NCI-H1092 (cell line): ENCODE measurements at regions not wholly inside any gene's neighbourhood (a gene's known extent, or its start where the extent isn't known, plus 50 kb on each side); places are given as distances from the start of the nearest gene placed in this dataset.
"Not testable (repeated sequence)": the region's sequence is repeated elsewhere in the genome, so short reads cannot be mapped to it uniquely, and the experiment has no call there.

Experiments
- DNase-seq: peaks from one replicate; lab custom pipeline; 2025; lab: John Stamatoyannopoulos, UW

DNA sequence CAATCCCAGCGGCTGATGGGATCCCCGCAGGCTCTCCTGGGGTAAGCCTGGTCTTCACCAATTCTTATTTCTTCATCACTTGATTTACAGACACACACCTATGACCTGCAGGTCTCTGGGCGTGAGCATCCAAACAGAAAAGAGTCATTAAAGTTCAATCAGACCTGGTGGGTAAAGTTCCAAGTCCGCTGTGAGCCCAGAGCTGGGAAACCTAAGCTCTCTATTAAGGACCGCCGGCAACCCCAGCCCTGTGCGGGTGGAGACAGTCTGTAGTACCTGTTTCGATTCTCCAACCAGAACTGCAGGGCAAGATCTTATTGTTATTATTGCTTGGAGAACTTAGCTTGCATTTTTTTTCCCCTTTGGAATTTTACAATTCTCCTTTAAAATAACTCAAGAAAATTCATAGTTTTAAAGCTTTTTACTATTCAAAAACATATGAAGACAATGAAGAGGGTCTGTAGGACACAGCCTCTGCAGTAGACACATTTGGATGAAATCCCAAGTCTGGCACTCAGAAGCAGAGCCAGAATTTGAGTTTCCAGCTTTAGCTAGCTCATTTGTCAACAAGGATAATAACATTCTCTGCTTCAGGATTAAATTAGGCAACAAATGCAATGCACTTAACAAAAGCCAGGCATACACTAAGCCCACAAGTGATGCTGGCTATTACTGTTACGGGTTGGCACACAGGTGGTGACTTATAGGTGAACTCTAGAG, 376.4 kb downstream of the INSIG2 start:
- DNase-seq, result no peak

DNA sequence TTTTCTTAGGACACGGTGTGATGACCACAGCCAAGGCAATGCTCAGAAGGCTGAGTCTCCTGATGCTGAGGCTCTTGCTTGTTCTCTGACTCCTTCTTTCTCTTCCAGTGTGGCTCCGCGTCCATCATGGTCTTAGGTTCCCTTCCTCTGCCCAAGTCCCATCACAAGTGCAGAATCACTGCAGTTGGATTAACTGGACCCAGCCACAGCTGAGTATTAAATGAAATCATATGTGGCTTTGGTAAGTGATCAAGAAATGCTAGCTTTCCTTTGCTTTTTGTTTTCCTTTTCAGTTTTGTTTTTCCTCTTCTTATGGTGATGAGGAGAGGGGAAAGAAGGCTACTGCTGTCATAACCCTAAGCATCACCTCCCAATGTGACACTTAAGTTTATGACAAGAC, 375.8 kb downstream of the INSIG2 start:
- DNase-seq, result no peak

DNA sequence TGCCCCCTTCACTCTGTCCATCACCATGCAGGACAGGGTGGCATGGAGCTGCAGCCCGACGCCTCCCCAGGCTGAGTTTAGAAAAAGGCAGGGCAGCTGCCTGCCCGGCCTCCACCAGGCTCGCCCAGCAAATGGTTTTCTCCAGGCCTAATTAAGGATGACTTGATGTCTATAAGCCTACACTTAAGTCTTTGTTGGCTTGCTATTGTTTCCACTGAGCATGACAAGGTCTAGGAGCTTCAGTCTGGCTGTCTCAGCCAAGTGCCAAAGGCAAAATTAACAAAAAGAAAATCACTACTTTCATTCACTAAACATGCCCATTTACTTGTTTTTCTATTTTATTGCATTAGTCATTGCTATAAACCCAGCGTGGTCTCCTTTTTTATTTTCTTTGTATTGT, 372.2 kb downstream of the INSIG2 start:
- no peak for DNase-seq

DNA sequence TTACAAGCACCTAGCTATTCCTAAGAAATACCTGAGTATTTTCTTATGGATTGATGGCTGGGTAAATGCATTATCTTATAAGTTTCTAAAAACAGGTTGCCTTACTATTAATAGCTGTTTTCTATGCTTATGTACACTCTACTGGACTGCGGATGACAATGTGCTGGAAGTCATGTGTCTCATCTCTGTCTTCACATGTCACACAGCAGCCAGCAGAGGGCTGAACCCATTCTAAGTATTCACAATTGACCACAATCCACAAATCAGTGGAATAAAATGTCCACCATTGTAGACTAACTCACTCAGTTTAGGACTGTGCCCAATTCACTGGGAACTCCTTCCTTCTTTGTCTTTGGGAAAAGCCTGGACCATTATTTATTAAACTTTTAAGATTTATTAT, 371.2 kb downstream of the INSIG2 start:
- no peak for DNase-seq

DNA sequence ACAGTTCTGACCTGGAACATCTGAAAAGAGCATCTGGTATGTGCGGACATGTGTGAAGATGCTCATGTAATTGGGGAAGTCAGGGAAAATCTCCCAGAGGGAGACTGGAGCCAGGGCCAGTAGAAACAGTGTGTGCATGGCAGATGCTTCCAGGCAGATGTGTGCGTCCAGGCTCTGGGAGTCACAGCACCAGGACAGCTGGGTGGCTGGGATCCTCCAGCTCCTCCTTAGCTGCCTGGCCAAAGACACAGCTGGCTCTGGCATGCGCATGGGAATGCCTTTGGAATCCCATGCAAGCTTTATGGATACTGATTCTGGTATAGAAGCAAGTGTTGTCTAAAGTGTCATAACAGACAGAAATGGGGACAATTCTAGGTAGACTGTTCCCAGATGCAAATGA, 369.7 kb downstream of the INSIG2 start:
- DNase-seq, result no peak

DNA sequence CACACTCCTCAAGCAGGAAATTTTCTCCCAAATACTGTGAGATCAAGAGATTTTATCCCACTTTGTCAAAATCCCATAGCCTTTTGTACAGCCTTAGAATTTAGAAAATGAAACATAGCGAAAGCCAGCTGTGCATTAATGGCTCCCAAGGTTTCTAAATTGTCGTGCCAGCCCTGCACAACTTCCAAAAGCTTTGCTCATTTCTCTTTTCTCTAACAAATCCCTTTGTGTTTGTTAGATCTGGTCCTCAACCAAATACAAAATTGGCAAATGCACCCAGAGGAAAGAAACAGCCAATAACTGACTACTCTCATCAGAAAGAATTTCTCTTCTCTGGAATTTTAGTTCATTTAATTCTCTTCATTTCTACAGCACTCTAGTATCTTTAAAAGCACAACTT, 361.1 kb downstream of the INSIG2 start:
- no peak for DNase-seq

DNA sequence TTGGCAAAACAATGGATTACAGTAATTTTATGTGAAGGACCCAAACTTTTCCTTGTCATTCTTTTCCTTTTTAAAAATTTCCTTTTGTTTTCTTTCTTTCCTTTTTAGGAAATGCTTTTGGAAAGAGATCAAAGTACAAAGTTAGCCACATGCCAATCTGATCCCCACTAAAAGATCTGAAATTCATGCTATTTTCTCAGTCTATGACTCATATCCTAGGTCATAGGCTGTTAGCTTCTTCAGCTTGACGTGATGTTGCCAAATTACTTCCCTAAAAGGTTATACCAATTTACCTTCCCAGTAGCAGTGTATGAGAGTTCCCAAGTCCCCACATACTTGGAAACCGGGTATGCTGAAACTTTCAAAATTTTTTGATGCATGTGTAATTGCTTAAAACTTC, 355.3 kb downstream of the INSIG2 start:
- DNase-seq, result no peak

DNA sequence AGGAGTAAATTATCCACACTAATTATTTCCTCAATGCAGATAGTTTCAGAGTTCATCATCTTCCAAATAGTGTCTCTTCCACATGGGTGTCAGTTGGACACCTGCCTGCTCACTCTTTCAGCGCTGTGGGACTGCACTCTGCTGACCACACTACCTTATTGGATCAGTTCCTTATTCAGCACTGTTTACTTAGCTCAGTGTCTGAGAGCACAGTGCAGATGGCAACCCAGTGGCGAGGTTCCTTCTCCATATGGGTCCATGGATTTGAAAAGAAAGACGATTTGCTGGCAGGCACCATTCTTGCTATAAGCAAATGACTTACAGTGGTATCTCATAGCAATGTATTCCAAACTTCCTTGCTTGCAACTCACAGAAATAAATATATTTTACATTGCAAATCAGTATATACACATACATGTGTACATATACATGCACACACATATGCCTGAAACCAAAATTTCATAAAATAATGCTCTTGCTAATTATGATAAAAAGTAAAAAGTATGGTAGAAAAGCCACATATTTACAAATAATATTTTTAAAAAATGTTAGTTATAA, 354.8 kb downstream of the INSIG2 start:
- no peak for DNase-seq

DNA sequence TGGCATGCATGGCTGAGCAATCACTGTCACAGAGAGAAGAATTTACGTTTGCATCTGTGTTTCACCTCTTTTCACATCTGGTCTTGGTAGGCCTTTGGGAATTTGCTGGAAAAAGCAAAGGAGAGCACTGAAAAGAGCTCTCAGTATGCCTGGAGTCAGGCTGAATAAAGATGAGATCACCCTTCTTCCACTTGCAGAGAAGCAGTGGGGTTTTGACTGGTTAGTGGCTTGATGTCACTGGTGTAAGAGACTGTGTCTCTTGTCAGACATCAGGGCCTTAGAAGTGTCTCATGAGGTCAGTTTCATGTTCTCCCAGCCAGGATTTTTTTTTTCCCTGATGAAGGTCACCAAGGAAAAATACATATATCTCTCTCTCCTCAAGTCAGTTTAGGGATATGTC, 353.8 kb downstream of the INSIG2 start:
- no peak for DNase-seq

DNA sequence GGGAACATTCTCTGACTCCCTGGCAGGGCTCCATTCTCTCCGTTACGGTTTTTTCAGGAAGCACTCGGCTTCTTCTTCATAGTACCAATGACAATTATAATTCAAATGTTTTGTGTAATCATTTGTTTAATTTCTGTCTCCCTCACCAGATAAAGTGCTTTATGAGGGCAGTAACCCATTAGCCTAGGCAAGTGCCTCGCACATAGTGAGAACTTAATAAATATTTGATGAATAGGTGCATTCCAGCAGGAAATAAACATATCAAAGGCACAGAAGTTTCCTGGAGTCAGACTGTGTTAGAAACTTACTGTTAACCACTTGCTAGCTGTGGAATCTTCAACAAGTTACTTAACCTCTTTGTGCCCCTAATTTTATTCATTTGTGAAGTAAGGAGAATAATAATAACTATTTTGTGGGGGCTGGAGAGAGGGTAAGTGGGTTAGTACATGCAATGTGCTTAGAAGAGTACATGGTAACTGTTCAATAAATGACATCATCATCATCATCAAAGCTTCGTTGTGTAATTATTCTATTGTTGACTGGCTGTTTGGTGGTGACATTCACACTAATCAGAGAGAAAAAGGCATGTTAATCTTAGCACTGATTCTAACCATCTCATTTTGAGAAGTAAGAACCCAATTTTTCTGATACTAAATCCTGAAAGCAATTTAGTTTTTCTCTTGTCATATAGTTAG, 352.3 kb downstream of the INSIG2 start:
- DNase-seq, result no peak

DNA sequence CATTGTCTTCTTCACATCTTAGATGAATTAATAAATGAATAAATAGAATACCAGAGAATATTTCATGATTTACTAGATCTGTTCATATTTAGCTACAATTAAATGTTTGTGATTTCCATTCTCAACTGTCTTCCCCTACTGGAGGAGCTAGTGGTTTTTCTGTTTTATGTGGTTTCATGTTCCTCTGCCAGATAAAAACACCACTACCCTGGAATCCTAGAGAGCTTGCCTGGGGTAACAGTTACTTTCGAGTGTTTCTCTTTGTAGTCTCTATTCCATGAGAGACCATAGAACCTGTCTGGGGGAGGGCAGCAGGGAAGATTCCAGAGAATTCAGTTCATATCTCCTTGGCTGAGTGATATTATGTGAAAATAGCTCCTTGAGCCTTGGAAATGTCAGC, 349.2 kb downstream of the INSIG2 start:
- DNase-seq, result no peak

DNA sequence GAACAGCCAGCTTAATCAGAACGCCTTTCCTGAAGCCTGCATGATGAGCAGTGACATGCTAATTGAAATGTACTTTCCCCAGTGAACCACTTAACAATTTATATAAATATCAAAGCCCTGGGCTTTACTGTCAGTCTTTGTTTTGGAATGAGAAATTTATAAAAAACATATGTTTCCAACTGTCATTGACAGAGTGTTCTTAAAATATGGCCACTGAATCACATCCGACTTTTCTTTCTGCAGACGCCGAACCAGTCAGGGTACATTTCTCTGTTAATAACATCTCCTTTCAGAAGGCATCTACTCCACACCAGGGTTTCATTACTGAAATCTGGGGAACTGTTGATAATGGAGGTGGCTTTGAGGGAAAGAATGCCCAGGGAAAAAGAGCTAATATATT, 343.7 kb downstream of the INSIG2 start:
- DNase-seq, result no peak

DNA sequence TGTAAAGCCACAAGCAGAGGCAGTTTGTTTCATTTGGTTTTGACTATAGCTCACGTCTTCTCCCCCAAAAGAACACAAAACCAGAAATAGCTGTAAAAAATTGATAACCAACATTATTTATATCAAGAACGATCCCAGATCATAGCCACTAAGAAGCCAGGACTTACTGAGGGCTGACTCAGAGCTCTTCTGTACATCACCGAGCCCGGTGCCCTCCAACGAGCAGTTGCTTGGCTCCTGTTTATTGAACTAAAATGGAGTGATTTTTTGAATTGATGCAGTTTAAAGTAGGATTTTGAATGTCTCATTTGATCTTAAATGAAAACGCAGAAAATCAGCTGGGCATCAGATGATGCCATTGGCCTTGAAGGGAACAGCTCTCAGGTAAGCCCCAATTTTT, 343.3 kb downstream of the INSIG2 start:
- no peak for DNase-seq

DNA sequence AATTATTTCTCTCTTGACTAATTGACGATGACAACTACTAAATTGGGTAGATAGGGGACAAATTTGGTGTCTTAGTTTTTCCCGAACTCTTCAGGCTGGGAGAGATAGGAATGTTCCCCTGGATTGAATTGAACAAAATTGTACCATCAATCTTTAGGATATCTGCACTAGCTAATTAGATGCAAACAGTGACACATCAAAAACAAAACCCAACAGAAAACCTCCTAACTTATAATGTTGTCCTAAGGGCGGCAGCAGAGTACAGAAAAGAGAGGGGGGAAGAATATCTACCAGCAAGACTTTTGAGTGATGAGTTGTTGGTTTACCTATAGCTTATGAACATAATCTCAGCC, 342.9 kb downstream of the INSIG2 start:
- DNase-seq, result no peak

DNA sequence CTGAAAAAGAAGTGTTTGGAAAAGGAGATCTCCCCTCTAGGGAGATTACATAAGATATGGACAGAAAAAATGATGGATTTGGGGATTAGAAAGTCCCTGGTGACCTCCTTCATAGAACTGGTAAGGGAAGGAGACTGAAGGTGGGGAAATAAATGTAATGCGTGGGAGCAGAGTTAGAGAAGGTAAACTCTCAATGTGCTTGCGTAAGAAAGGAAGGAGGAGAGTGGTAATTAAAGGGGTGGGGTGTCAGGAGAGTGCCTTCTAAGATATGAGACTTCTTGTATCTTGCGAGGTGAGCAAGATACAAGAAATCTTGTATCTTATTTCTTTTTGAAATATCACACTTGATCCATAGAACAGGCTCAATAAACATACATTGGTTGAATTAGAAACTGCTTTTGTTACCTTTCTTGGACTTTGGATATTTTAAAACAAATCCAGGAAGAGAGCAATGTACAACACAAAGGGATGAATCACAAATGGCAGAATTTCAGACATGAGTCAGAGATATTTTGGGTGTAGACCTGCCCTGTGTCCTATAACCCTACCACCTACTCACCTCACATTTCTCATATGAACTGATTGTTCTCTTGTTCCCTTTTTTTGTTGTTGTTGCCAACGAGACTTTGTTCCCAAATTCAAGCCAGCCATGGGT, 342.4 kb downstream of the INSIG2 start:
- no peak for DNase-seq

DNA sequence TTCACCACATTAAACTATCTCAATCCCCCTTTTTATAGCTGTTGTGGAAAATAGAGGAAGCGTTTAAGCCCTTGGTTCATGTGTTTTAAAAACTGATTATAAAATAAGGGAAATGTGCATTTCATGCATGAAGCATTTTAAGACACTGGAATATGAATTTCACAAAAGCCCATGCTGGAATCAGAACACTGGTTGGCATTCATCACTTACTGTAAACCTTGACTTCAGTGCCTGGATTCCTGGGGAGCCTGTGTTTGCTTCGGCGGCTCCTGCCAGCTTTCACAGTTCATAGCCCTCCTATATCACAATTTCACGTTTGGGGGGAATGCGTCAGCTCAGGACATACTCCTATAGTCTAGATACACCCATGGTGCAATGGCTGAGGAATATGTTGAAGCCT, 336.9 kb downstream of the INSIG2 start:
- DNase-seq, result no peak

DNA sequence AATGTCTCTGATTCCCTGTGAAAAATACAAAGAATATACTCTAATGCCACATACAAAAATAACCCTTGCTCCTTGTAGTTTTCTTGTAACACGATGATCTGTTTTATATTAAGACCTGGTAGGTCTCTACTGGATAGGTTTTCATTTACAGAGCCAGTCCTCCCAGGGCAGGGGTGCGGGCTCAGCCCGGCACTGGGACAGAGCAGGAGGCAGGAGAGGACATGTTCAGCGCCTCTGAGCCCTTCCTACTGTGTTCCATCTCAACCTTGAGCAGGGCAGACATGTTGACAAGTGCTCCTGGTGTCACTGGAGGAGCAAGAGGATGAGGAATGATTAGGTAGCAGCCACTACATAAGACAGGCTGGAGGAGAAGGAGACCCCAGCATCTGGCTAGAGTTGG, 335.5 kb downstream of the INSIG2 start:
- DNase-seq, result no peak

DNA sequence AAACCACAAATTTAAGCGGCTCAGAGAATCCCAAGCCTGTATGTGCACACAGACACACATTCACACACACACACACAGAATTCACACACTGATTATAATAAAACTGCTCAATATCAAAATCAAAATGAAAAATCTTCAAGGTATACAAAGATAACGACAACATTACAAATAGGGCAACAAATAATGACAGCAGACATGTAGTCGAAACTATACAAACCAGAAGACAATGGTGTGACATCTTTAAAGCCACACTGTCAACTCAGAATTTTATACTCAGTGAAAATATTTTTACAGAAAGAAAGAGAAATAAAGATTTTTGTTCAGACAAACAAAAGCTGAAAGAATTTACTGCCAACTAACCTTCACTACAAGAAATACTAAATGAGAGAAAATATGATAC, 333.4 kb downstream of the INSIG2 start:
- no peak for DNase-seq

DNA sequence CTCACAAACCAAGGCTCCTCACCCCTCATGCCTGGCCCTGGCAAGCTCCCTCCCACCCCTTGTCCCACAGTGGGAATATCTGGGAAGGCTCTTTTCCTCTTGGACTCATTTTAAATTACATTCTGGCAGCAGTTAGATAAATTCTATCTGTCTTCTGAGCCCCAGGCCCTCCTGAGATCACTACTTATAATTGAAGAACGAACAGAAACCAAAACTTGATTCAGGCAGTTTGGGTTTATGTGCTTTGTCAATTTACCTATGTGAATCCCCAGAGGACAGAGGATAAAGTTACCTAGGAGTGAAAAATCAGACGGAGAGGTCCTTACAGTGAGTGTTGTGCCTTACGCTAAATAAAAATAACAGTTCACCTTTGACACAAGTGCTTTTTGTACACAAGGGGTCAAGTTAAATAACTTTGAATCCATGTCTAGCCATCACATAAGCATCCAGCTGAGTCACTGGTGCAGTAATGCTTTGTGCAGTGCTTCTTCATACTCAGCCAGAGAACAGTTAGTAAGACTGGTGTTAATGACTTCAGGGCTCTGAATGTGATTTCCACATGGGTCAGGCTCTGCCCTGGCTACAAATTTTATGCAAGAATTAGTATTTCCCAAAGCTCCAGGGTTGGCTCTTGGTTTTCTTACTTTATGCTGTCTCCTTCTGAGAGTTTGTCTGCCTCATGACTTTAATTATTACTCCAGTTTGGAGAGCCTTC, 329.3 kb downstream of the INSIG2 start:
- no peak for DNase-seq

DNA sequence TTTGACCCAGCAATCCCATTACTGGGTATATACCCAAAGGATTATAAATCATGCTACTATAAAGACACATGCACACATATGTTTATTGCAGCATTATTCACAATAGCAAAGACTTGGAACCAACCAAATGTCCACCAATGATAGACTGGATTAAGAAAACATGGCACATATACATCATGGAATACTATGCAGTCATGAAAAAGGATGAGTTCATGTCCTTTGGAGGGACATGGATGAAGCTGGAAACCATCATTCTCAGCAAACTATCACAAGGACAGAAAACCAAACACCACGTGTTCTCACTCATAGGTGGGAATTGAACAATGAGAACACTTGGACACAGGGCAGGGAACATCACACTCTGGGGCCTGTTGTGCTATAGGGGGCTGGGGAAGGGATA, 326.9 kb downstream of the INSIG2 start:
- not testable (repeated sequence) for DNase-seq

DNA sequence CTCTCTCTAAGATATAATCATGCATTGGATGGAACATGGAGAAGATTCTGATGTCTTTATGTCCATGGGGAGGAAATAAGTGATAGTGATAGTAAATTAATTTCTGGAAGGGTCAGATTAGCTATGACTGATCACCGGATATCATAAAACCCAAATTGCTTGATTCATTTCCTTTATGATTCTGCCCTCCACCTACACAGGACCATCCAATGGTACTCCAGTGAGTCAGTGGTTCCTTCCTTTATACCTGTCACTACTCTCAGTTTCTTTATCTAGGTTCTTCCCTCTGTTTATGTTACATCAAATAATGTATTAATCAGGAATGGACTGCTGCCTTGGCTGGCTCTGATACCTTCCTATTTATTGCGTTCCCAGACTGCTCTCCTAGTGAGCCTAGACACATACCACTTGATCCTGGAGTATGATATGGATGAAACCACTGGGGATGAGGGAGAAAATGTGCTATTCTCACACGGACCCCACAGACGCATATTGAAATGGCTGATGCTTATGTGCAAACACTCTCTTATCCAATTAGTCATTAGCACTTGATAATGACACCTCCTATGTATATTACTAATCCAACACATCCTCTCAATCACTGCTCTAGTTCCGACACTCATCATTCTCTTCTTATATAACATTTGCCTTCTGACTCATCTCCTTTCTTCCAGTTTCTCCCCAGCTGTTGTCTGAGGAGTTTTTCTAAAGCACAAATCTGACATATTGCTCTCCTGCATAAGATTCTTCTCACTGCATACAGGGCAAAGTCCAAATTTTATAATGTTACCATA, 315.6 kb downstream of the INSIG2 start:
- DNase-seq, result no peak

DNA sequence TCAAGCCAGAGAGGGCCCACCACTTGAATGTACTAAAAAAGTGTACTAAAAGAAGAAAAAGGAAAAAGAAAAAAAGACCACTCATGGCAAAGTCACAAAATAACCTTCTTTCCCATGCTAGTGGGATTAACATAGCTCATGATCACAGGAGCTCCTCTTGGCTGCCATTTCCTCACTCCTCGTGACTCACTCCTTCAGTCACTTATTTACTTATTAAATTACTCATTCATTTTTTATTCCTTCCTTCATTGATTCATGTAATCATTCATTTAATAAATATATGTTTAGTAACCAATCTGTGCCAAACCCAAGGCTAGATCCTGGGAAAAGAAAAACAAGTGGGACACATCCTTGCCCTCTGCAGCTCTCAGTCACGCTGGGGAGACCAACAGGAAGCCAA, 300.5 kb downstream of the INSIG2 start:
- DNase-seq, result no peak
